Mucosa of gallbladder (tissue), 1 donor: ENCODE measurements at regions not wholly inside any gene's neighbourhood (a gene's known extent, or its start where the extent isn't known, plus 50 kb on each side); places are given as distances from the start of the nearest gene placed in this dataset.

ENCODE experiments used
- DNase-seq: peaks from one replicate; pipeline ENCODE4 v3.0.0-alpha.2; 2020; ENCODE audit warnings: low spot score
- donor health status: DM: no; HTN: no; CAD: no.

DNA sequence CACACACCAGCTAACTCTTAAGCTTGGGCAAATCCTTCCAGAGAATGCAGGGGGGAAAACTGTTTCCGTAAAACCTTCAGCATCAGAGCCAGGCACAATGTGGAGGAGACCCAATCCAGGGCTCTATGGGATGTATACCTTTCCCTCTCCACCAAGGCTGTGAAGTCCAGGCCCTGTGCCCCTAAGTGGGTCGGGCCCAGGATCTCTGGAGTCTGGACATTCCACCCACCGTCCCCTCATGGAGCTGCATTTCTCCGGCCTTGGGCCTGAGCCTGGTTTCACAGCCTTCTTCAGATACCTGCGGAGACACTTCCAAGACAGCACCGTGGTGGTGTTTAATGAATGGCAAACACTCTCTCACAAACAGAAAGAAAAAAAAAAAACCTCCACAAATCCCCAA lies 186.2 kb downstream of the URI1 start:
- no peak for DNase-seq

DNA sequence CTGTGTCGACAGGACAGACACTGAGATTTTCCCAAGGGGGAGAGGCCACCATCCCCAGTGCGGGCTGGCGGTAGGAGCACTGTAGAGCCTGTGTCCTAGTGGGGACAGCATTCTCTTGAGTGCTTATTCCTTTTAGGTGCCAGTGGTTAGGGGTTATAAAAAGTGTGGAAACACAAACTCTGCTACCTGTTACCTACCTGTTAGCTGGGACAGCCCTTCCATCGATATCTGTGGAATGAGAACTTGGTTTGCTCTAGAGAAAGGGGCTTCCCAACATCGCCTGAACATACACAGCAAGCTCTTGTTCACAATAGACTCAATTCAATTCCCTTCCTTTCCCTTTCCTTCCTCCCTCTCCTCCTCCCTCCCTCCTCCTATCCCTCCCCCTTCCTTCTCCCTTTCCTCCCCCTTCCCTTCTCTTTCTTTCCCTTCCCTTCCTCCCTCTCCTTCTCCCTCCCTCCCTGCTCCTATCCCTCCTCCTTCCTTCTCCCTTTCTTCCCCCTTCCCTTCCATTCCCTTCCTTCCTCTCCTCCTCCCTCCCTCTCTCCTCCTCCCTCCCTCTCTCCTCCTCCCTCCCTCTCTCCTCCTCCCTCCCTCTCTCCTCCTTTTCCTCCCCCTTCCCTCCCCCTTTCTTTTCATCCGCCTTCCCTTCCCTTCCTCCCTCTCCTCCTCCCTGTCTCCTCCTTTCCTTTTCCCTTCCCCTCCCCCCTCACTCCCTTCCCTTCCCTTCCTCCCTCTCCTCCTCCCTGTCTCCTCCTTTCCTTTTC lies 188.5 kb downstream of the URI1 start:
- DNase-seq: no peak

- DNase-seq: no peak
These were observed 189.2 kb downstream of the URI1 start for GRCh38 chr19:30131246-30131645.

DNA sequence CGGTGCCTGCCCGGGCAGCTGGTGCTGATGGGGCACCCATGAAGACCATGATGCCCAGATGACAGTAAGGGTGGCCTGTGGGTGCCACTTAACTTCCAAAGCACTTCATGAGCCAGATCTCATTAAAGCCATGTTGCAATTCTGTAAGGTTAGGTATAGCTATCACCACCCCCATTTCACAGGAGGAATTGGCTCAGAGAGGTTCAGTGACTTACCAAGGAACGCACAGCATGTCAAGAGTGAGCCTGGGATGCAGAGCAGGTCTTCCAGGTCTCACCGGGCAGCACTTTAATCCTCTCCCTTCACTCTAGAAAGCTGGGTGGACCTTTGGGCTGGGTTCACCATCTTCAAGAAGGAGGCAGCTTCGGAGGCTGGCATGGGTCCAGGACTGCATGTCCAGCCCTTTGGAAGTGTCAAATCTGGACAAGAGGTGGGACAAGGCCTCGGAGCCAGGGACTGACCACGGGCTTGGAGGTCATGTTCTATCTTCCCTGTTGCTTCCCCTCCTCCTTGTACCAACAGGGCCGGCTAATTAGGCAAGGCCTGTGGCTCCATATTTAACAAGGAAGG lies 189.8 kb downstream of the URI1 start:
- no peak for DNase-seq

DNA sequence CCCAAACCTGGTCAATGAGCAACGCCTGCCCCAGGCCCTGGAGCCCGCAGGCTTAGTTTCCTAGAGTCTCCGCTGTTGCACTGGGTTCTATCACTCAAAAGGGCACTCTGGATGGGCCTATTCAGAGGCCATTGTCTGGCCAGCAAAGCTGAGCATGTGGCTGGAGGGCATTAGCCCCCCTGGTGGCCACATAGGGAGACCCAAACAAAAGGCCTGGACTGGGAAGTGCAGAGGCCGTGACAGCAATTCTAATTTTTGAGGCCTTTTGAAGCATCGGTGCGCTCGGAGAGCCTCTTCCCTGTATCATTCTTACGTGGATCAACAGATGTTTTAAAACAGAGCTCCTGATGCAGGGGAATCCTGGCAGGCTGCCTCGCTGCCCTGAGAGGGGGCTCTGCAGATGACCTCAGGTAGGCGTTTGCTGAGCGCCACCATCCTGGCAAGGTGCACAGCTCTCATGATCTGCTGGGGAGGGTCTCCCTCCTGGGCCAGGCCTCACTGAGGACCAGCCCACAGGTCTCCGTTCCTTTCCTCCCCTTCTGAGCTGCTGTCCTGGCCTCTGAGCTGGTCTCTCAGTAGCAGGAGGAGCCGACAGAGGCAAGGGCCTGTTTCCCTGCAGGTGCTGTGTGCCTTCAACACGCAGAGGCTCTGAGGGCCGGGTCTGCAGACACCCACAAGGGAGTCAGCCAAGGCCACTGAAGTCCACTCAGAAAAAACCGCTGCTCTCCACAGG lies 190.5 kb downstream of the URI1 start:
- DNase-seq: no peak

DNA sequence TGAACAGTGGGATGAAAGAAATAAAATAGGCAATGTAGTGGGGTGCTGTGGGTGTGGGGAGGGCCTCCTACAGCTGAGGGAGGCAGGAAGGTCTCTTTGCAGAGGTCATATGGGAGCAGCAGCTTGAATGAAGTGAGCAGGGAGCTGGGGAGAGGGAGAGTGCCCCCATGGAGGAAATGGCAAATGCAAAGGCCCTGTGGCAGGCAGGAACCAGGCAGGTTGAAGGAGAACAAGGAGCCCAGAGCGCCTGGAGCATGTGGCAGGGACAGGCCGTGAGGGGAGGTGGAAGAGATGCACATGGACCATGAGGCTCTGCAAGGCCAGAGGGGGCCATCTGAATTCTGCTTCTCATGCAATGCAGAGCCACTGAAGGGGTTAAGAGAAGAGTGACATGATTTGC lies 191.8 kb downstream of the URI1 start:
- no peak for DNase-seq

DNA sequence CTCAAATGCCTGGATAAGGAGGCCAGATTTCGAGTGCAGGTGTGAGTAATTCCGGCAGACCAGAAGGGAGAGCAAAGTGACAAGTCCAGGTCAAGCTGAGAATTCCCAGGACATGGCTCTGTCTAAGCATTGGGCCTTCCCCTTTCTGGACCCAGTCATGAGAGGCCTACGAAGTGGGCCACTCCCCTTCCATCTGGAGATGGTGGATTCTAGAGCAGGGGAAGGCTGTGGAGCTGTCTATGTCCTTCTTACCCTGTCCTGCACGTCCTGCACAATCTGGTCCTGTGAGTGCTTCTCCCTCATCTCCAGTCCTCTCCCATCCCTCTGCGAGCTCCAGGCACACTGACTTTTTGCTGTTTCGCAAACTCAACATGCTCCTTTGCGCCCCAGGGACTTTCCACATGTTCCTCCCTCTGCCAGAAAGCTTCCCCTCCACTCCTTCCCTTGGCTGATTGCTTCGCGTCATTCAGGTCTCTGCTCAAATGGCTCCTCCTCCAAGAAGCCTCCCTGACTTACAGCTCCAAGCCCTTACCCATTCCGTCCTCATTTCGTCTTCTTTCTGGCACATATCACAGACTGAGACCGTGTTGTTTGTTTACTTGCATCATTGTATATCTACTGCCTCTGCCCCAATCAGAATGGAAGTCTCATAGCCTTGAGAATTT lies 193.2 kb downstream of the URI1 start:
- no peak for DNase-seq

GRCh38 chr19:30135797-30136196 lies 193.8 kb downstream of the URI1 start:
- no peak for DNase-seq

DNA sequence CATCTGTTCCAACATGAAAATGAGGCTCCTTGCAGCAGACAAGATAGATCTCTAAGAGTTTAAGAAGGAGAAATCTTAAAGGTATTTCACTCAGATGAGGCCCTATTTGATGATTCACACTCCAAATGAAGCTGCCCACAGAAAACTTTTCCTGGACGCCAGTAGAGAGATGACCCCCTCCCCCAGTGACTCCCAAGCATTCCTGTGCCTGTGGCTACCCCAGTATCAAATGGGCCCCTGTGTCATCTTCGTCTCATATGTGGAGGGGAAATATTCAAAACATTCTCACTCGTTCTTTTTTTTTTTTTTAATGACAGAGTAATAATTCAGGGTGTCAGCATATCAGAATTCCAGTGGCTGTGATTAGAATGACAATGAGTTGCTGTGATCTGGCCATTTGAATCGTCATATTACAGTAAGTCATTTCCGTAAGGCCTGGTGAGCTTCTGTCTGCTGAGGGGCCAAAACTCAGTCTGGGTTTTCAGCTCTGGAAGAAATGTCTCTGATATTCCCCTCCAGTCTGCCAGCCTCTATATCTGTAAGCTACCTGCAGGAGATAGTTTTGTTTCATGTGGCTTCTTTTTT lies 194.7 kb downstream of the URI1 start:
- DNase-seq: no peak

GRCh38 chr19:30137747-30138146 lies 195.7 kb downstream of the URI1 start:
- no peak for DNase-seq

- DNase-seq: no peak
These were observed 202.3 kb downstream of the URI1 start for GRCh38 chr19:30144242-30144758.

DNA sequence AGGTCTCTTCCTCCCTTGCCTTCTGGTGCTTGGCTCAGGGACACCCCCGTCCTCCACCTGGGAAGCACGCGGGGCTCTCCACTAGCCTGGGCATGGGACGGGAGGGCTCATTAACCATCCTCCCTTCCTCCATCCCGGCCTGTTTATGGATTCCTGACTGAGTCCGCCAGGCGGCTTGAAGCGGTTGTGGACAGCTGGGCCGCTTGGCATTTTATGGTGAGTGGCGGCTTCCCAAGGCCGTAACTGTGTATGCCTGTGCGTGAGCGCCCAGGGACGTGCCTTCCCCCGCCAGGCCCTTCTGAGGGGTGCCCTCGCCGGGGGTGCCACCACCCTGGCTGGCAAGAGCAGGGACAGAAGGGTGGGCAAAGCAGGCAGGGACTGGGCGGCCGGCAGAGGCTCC lies 202.8 kb downstream of the URI1 start:
- no peak for DNase-seq

DNA sequence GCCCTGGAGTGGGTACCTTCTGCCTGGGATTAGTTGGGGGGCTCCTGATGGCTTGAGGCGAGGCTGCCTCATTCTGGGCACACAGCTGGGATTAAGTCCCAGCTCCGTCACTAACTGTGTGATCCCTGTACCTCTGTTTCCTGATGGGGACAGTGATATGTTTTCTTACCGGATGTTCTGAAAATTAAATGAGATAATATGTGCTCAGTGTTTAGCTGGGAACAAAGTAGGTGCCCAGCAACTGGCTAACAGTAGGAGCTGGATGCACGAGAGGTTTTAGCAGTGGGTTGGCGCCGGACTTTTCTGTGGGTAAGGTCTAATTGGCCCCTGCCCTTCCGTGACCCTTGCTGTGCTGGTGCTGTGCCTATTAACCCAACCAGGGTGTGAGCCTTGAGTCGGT lies 203.4 kb downstream of the URI1 start:
- no peak for DNase-seq

GRCh38 chr19:30146346-30146745 lies 204.3 kb downstream of the URI1 start:
- DNase-seq: no peak

DNA sequence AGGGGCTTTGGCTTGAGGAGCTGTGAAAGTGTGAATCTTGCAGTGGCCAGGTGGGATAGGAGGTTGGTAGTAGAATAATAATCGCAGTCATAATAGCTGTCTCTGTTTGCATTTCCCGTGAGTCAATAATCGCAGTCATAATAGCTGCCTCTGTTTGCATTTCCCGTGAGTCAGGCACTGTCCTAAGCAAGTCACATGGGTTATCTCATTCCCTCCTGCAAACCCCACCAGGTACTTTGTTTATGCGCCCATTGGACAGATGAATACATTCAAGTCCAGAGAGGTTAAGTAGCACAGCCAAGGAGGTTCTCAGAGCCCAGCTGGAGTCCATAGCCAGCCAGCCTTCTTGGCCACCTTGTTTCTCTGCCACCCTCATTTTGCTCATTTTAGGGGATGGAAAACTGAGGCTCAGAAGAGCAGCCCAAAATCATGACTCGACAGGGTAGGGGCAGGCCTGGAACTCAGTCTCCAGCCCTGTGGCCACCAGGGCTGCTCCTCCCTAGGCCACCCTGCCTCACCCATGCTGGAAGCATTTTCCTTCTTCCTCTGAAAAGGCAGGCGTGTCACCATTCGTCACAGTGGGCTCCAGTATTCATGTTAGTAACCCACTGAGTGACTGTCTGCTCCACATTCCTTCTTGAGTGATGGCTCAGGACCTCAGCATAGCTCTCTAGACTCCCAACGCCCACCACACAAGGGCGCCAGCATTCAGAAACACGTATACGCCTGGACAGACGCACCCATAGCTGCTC lies 206.2 kb downstream of the URI1 start:
- no peak for DNase-seq

GRCh38 chr19:30148803-30149202 lies 206.8 kb downstream of the URI1 start:
- DNase-seq: no peak

DNA sequence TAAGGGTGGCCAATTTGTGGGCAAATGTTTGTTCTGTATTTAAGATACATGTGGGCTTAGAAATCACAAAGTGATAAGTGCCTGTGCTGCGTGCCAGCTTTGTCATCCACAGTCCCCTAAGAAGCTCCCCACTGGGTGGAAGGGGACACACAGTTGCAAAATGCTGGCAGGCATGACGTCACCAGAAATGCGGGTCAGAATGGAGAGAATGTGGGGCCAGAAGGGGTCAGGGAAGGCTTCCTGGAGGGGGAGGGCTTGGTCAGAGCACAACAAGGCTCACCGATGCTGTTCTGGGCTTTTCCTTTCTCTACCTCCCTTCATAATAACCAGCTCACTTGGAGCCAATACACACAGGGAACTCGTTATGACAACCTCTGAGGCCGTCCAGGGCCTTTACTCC lies 207.3 kb downstream of the URI1 start:
- no peak for DNase-seq

DNA sequence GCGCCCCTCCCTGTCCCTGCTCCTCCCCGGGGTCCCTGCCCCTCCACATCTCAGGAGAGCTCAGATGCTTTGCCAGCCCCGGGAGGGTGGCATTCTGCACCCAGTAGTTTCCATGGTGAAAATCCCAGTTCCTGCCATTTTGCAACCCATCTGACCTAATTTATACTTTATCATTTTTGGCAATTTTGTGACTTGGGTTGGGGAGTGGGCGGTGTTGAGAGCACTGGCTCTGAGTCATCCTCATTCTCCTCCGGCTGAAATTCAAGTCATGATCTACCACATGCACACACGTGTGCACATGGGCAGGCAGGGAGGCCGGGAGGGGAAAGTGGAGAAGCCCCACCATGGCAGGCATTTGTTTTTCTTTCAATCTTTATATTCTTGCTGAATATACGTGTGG lies 208.6 kb downstream of the URI1 start:
- DNase-seq: no peak

DNA sequence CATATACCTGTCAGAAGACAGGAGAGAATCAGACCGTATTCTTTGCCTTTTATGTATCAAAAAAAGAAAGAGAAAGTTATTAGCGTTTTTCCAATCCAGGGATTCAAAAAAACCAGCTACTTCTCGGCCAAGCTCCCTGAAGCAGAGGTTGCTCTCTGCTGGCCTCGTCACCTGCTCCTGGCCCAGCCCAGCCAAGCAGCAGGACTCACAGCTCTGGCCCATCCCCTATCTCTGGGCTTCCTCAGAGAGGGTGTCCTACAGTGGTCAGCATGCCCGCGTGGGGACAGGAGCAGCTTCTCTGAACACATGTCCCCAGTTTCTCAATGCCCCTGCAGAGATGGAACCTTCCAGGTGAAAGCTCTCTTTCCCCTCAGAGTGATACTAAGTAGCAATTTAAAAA lies 209.0 kb downstream of the URI1 start:
- DNase-seq: no peak

- no peak for DNase-seq
These were observed 210.7 kb downstream of the URI1 start for GRCh38 chr19:30152510-30153291.
